ENCODE measurements at regions not wholly inside any gene's neighbourhood (a gene's known extent, or its start where the extent isn't known, plus 50 kb on each side); places are given as distances from the start of the nearest gene placed in this dataset.

DNA sequence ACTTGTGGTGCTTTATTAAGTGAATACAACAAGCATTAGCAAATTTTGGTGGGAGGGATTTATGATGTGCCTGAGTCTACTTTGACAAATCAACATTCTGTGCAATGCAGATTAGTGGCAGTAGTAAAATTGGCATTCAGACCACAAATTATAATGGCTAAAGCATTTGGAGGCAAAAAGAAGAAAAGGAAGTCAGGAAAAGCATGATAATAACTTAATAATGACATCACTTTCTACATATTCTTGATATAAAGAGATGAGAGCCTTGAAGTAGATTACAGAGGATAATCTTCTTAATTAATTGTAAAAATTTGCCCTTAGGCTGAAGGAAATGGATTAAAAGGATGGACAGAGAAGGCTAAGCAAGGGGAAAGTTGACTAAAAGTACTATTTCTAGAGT, 126.0 kb downstream of the SLC6A15 start:
- no peak for DNase-seq
- no peaks in the 10 kb centered on the region for H3K4me1 ChIP-seq (replicated peaks in 1 of 2)
- intact Hi-C loops (cut with DNase I), result no loop called here
- H3K27me3 ChIP-seq, result no peaks in the 10 kb centered on the region
- no peak overlapping the region for H3K27ac ChIP-seq
- TF ChIP-seq POLR2A (IDR thresholded peaks at IDR 0.05), result no peak
- TF ChIP-seq, protein P1, sequence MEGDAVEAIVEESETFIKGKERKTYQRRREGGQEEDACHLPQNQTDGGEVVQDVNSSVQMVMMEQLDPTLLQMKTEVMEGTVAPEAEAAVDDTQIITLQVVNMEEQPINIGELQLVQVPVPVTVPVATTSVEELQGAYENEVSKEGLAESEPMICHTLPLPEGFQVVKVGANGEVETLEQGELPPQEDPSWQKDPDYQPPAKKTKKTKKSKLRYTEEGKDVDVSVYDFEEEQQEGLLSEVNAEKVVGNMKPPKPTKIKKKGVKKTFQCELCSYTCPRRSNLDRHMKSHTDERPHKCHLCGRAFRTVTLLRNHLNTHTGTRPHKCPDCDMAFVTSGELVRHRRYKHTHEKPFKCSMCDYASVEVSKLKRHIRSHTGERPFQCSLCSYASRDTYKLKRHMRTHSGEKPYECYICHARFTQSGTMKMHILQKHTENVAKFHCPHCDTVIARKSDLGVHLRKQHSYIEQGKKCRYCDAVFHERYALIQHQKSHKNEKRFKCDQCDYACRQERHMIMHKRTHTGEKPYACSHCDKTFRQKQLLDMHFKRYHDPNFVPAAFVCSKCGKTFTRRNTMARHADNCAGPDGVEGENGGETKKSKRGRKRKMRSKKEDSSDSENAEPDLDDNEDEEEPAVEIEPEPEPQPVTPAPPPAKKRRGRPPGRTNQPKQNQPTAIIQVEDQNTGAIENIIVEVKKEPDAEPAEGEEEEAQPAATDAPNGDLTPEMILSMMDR (IDR thresholded peaks at IDR 0.05), result no peak
- no peaks in the 10 kb centered on the region for H3K36me3 ChIP-seq (replicated peaks in 1 of 2)
- no peaks in the 10 kb centered on the region for H3K9me3 ChIP-seq (replicated peaks in 1 of 3)
- H3K4me3 ChIP-seq, result no peak overlapping the region

DNA sequence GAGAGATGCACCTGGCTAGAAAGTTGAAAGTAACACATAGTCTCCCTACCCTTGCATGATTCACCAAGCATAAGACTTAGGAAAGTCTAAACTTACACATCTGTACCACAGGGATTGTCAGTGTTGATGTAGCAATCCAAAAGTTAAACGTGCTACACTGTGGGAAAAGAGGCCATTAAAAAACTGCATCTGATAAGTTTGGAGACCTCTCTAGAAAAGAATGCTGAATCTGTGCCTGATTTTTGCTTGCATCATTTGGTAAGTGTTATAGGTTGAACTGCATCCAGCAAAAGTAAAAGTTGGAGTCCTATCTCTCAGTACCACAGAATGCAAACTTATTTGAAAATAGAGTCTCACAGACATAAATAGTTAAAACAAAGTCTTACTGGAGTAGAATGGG, 126.6 kb downstream of the SLC6A15 start:
- no peaks in the 10 kb centered on the region for H3K27me3 ChIP-seq
- no peaks in the 10 kb centered on the region for H3K9me3 ChIP-seq (replicated peaks in 1 of 3)
- intact Hi-C loops (cut with DNase I), result no loop called here
- no peaks in the 10 kb centered on the region for H3K4me1 ChIP-seq (replicated peaks in 1 of 2)
- TF ChIP-seq, protein P1 (IDR thresholded peaks at IDR 0.05), result no peak
- no peak for TF ChIP-seq POLR2A (IDR thresholded peaks at IDR 0.05)
- H3K36me3 ChIP-seq (replicated peaks in 1 of 2), result no peaks in the 10 kb centered on the region
- no peak overlapping the region for H3K4me3 ChIP-seq
- WGBS, 4 donors, result 42 to 65% (median 47%) methylated on average over 1 of the region's 1 CpG
- H3K27ac ChIP-seq, result no peak overlapping the region
- no peak for DNase-seq

DNA sequence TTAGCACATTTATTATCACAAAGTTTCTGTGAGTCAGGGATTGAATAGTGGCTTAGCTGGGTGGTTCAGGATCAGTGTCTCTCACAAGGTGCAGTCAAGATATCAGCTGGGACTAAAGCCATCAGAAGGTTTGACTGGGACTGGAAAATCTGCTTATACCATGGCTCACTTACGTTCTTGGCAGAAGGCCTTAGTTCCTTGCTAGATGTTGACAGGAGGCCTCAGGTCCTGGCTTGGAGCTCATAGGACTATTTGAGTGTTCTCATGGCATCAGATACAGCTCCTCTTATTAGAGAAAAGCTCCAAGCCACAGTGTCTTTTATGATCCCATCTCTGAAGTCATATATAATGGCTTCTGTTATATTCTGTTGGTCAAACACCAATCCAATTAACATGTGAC, 127.3 kb downstream of the SLC6A15 start:
- intact Hi-C loops (cut with DNase I), result no loop called here
- 70 to 83% (median 78%) methylated on average over 1 of the region's 1 CpG for WGBS, 4 donors
- no peaks in the 10 kb centered on the region for H3K27me3 ChIP-seq
- DNase-seq, result no peak
- no peak overlapping the region for H3K4me3 ChIP-seq
- H3K27ac ChIP-seq, result no peak overlapping the region
- no peaks in the 10 kb centered on the region for H3K9me3 ChIP-seq (replicated peaks in 1 of 3)
- H3K36me3 ChIP-seq (replicated peaks in 1 of 2), result no peaks in the 10 kb centered on the region
- TF ChIP-seq, protein P1 (IDR thresholded peaks at IDR 0.05), result no peak
- no peak for TF ChIP-seq POLR2A (IDR thresholded peaks at IDR 0.05)
- H3K4me1 ChIP-seq (replicated peaks in 1 of 2), result no peaks in the 10 kb centered on the region

DNA sequence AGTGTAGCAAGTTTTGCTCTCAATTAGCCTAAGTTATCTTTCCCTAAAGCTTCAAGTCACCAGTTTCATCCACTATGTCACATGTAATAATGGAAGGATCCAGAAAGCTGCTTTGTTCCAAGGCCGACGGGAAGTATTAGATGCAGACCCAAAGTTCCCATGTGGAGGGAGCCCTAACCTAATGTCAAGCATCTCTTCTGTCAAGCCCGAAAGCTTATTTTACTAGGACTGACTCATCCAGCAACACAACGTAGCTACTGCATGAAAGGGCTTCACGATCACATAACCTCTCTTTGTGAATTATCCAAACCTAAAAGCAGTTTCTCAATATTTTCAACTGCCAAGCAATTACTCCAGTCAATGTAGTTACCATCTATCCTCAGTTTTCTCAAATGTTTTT, 133.4 kb downstream of the SLC6A15 start:
- no peak for TF ChIP-seq POLR2A (IDR thresholded peaks at IDR 0.05)
- TF ChIP-seq, protein P1 (IDR thresholded peaks at IDR 0.05), result no peak
- Histone ChIP-seq H3K27me3 (no peaks in the 10 kb centered on the region), H3K9me3 (replicated peaks in 1 of 3) (no peaks in the 10 kb centered on the region), H3K4me3 (no peak overlapping the region), H3K4me1 (replicated peaks in 1 of 2) (no peaks in the 10 kb centered on the region), H3K27ac (no peak overlapping the region), H3K36me3 (replicated peaks in 1 of 2) (no peaks in the 10 kb centered on the region)
- no peak for DNase-seq
- intact Hi-C loops (cut with DNase I), result no loop called here
- WGBS, 4 donors, result 76 to 84% (median 79%) methylated on average over 5 of the region's 5 CpGs

All from adrenal gland (tissue), 9 donors.